ENCODE measurements at regions not wholly inside any gene's neighbourhood (a gene's known extent, or its start where the extent isn't known, plus 50 kb on each side); places are given as distances from the start of the nearest gene placed in this dataset.

DNA sequence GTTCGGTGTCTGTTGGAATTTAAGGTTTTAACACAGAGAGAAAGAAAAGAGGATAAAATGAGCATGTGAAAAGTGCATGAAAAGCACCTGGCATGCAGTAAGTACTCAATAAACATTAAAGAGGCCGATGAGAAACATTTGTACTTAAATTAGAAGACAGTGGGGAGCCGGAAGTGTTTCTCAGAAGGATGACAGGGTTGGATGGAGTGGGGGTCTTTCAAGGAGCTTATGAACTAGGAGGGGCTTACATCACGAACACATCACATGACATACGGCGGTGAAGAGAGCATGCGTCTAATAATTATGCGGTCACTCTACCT, 83.8 kb upstream of the FZD7 start:
- TF ChIP-seq, protein P1, sequence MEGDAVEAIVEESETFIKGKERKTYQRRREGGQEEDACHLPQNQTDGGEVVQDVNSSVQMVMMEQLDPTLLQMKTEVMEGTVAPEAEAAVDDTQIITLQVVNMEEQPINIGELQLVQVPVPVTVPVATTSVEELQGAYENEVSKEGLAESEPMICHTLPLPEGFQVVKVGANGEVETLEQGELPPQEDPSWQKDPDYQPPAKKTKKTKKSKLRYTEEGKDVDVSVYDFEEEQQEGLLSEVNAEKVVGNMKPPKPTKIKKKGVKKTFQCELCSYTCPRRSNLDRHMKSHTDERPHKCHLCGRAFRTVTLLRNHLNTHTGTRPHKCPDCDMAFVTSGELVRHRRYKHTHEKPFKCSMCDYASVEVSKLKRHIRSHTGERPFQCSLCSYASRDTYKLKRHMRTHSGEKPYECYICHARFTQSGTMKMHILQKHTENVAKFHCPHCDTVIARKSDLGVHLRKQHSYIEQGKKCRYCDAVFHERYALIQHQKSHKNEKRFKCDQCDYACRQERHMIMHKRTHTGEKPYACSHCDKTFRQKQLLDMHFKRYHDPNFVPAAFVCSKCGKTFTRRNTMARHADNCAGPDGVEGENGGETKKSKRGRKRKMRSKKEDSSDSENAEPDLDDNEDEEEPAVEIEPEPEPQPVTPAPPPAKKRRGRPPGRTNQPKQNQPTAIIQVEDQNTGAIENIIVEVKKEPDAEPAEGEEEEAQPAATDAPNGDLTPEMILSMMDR (IDR thresholded peaks at IDR 0.05): no peak
- TF ChIP-seq POLR2AphosphoS5 (IDR thresholded peaks at IDR 0.05; ENCODE audit: low read depth, low read length) (no peak), TAF1 (IDR thresholded peaks at IDR 0.05; ENCODE audit: borderline replicate concordance, low read depth, low read length) (no peak)
- TF ChIP-seq, protein P2, sequence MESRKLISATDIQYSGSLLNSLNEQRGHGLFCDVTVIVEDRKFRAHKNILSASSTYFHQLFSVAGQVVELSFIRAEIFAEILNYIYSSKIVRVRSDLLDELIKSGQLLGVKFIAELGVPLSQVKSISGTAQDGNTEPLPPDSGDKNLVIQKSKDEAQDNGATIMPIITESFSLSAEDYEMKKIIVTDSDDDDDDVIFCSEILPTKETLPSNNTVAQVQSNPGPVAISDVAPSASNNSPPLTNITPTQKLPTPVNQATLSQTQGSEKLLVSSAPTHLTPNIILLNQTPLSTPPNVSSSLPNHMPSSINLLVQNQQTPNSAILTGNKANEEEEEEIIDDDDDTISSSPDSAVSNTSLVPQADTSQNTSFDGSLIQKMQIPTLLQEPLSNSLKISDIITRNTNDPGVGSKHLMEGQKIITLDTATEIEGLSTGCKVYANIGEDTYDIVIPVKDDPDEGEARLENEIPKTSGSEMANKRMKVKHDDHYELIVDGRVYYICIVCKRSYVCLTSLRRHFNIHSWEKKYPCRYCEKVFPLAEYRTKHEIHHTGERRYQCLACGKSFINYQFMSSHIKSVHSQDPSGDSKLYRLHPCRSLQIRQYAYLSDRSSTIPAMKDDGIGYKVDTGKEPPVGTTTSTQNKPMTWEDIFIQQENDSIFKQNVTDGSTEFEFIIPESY (IDR thresholded peaks at IDR 0.05; ENCODE audit: borderline replicate concordance, low read depth): no peak

Data from SK-N-SH (cell line).